IMR-90 (cell line): ENCODE measurements at regions not wholly inside any gene's neighbourhood (a gene's known extent, or its start where the extent isn't known, plus 50 kb on each side); places are given as distances from the start of the nearest gene placed in this dataset.

ENCODE experiments used
- ATAC-seq: fragments of 200-7000 bp; cut with Tn5 transposase; 2 replicates; pipeline ENCODE4 v1.9.1; 2020; ENCODE audit warnings: low read depth, mild to moderate bottlenecking, moderate library complexity
- BruUV-seq: library from RNA; stranded (reverse); fragments of 400-500 nt; replicated peaks from 2 replicates; lab custom pipeline; 2021; lab: Mats Ljungman, UMichigan
- CTCF ChIA-PET: fragments of 300-600 bp; formaldehyde crosslinking; extraction: SDS; loops from one replicate; lab custom pipeline; 2021; ENCODE audit warnings: antibody characterized with exemption; lab: Yijun Ruan, JAX
- POLR2A ChIA-PET: fragments of 300-600 bp; sonication (Branson Sonifier 250); formaldehyde crosslinking; loops from one replicate; lab custom pipeline; 2022; ENCODE audit warnings: antibody characterized with exemption; ENCODE audit not compliant: unreplicated experiment; lab: Charles Lee
- DNase-seq: peaks from one replicate; pipeline ENCODE4 v3.0.0; 2013
- H2AFZ ChIP-seq: replicated peaks from 2 replicates; pipeline ENCODE3; 2013; ENCODE audit warnings: low read length, mild to moderate bottlenecking; ENCODE audit not compliant: poor library complexity
- H2AK5ac ChIP-seq: 2 replicates; pipeline ENCODE4 v1.6.1; 2013; ENCODE audit warnings: low read depth, low read length, inconsistent platforms
- H2AK9ac ChIP-seq: replicated peaks from 2 replicates; pipeline ENCODE3; 2013; ENCODE audit warnings: mild to moderate bottlenecking, low read depth, low read length, moderate library complexity; ENCODE audit not compliant: poor library complexity
- H2BK120ac ChIP-seq: 2 replicates; pipeline ENCODE4 v1.6.1; 2013; ENCODE audit warnings: low read depth, low read length, inconsistent platforms
- H2BK15ac ChIP-seq: 3 replicates; pipeline ENCODE4 v1.6.1; 2013; ENCODE audit warnings: low read depth, low read length, inconsistent platforms
- H2BK20ac ChIP-seq: 2 replicates; pipeline ENCODE4 v1.6.1; 2013; ENCODE audit warnings: low read depth, mild to moderate bottlenecking, inconsistent platforms, low read length, moderate library complexity
- H2BK5ac ChIP-seq: 2 replicates; pipeline ENCODE4 v1.6.1; 2013; ENCODE audit warnings: mild to moderate bottlenecking, low read depth, low read length, inconsistent platforms; ENCODE audit not compliant: poor library complexity, severe bottlenecking
- H3K14ac ChIP-seq: replicated peaks from 2 replicates; pipeline ENCODE4 v1.6.1; 2013; ENCODE audit warnings: low read depth, low read length, inconsistent platforms
- H3K18ac ChIP-seq: 2 replicates; pipeline ENCODE4 v1.6.1; 2013; ENCODE audit warnings: low read depth, low read length, control low read depth
- H3K23ac ChIP-seq: 2 replicates; pipeline ENCODE4 v1.6.1; 2013; ENCODE audit warnings: low read depth, low read length, inconsistent platforms
- H3K27ac ChIP-seq: 2 replicates; pipeline ENCODE4 v1.5.1; 2013; ENCODE audit warnings: mild to moderate bottlenecking, control low read depth, low read length; ENCODE audit not compliant: insufficient read depth
- H3K27me3 ChIP-seq: 2 replicates; pipeline ENCODE4 v1.6.1; 2013; ENCODE audit warnings: low read length; ENCODE audit not compliant: control insufficient read depth, insufficient read depth
- H3K36me3 ChIP-seq: 2 replicates; pipeline ENCODE4 v1.6.1; 2013; ENCODE audit warnings: low read length, mixed read lengths; ENCODE audit not compliant: control insufficient read depth, insufficient read depth
- H3K4ac ChIP-seq: 2 replicates; pipeline ENCODE4 v1.6.1; 2013; ENCODE audit warnings: low read depth, low read length, inconsistent platforms
- H3K4me1 ChIP-seq: 2 replicates; pipeline ENCODE4 v1.6.1; 2013; ENCODE audit warnings: low read length, mixed read lengths; ENCODE audit not compliant: control insufficient read depth, insufficient read depth
- H3K4me2 ChIP-seq: 2 replicates; pipeline ENCODE4 v1.6.1; 2013; ENCODE audit warnings: low read depth, mild to moderate bottlenecking, control low read depth, low read length, moderate library complexity
- H3K4me3 ChIP-seq: 2 replicates; pipeline ENCODE4 v1.5.1; 2013; ENCODE audit warnings: low read depth, mild to moderate bottlenecking, control low read depth, low read length, moderate library complexity; ENCODE audit not compliant: insufficient read depth
- H3K56ac ChIP-seq: 2 replicates; pipeline ENCODE4 v1.6.1; 2013; ENCODE audit warnings: low read length, inconsistent platforms; ENCODE audit not compliant: insufficient read depth; ENCODE audit errors: extremely low read depth
- H3K79me1 ChIP-seq, 2 experiments: 2 replicates each; pipeline ENCODE4 v1.6.1; 2013; ENCODE audit warnings: low read length in 2 of 2, inconsistent platforms in 1 of 2, low read depth in 1 of 2
- H3K9ac ChIP-seq: 2 replicates; pipeline ENCODE4 v1.6.1; 2013; ENCODE audit warnings: low read depth, low read length, control low read depth
- H3K9me1 ChIP-seq: 2 replicates; pipeline ENCODE4 v1.6.1; 2013; ENCODE audit warnings: low read length, inconsistent platforms; ENCODE audit not compliant: insufficient read depth
- H3K9me3 ChIP-seq: 2 replicates; pipeline ENCODE4 v1.6.1; 2013; ENCODE audit warnings: low read length; ENCODE audit not compliant: control insufficient read depth, insufficient read depth
- H4K20me1 ChIP-seq: 2 replicates; pipeline ENCODE4 v1.6.1; 2013; ENCODE audit warnings: low read length, inconsistent platforms; ENCODE audit not compliant: insufficient read depth
- H4K5ac ChIP-seq: 2 replicates; pipeline ENCODE4 v1.6.1; 2013; ENCODE audit warnings: mild to moderate bottlenecking, low read depth, low read length, control low read depth
- H4K8ac ChIP-seq, 2 experiments: 2 replicates each; pipeline ENCODE4 v1.6.1; 2013; ENCODE audit warnings: low read depth in 2 of 2, low read length in 2 of 2, control low read depth in 1 of 2, inconsistent platforms in 1 of 2
- H4K91ac ChIP-seq: 2 replicates; pipeline ENCODE4 v1.6.1; 2013; ENCODE audit warnings: low read depth, low read length, inconsistent platforms; ENCODE audit not compliant: insufficient read depth
- RCOR1 ChIP-seq: IDR thresholded peaks from 2 replicates; pipeline ENCODE4 v1.6.1; 2012; ENCODE audit warnings: mild to moderate bottlenecking, low read length, improper control_type of control experiment; ENCODE audit not compliant: insufficient replicate concordance
- USF2 ChIP-seq: fragments of 150-350 bp; IDR thresholded peaks from 2 replicates; pipeline ENCODE4 v1.6.1; 2017; ENCODE audit warnings: mild to moderate bottlenecking, antibody characterized with exemption, low read length, low read depth
- WGBS, 2 experiments: methylation state at CpG; one replicate each; pipeline versions ENCODE4 v1.1.5 to v1.1.7; 2013; ENCODE audit warnings: missing lambda C conversion rate in 2 of 2; ENCODE audit not compliant: insufficient read length in 1 of 2; ENCODE audit errors: extremely low coverage in 2 of 2; 5-methylcytosine and 5-hydroxymethylcytosine counted together
- dilution Hi-C: fragments of 300-500 bp; cut with HindIII; formaldehyde crosslinking; loops from one replicate; pipeline ENCODE4 v1.14.3; 2018; ENCODE audit warnings: low sequenced_read_pairs; ENCODE audit not compliant: unreplicated experiment
- in situ Hi-C: fragments of 300-500 bp; cut with MboI; formaldehyde crosslinking; loops from 3 replicates; pipeline ENCODE4 v1.14.3; 2019; ENCODE audit warnings: low sequenced_read_pairs, inconsistent platforms, mixed read lengths
- intact Hi-C: fragments of 100-400 bp; cut with micrococcal nuclease; formaldehyde crosslinking; loops from 2 replicates; pipeline ENCODE4 v1.10.0; 2022

- TF ChIP-seq USF2 = 0 out of 2 replicates have a peak, but pooled peaks have one; percentile 4
These were observed 260.3 kb upstream of the TPM1 start (continued) for GRCh38 chr15:62782071-62782841.

GRCh38 chr15:62782896-62783295 lies 259.7 kb upstream of the TPM1 start:
- Histone ChIP-seq H3K9me3 (no peaks in the 10 kb centered on the region), H4K91ac (peak overlapping the region; percentile 71), H3K18ac (peak overlapping the region; percentile 22; the same call in 1 of the 2 replicates), H4K20me1 (no peaks in the 10 kb centered on the region), H3K4me1 (peaks cover 20% of the 10 kb centered on the region), H3K27ac (no peak overlapping the region), H2BK15ac (peak overlapping the region; percentile 40; the same call in 1 of the 3 replicates), H2AK9ac (peak overlapping the region; percentile 73), H2BK20ac (peak overlapping the region; percentile 73; the same call in 1 of the 2 replicates), H3K36me3 (peaks cover 4% of the 10 kb centered on the region; the same call in 1 of the 2 replicates), H3K9ac (no peak overlapping the region; the same call in 1 of the 2 replicates), H3K56ac (no peak overlapping the region), H4K5ac (no peak overlapping the region), H3K4ac (peak overlapping the region; percentile 87), H4K8ac (peak overlapping the region; percentile 3 to 9; a peak in 2 of 4 replicates), H2BK5ac (peak overlapping the region; percentile 60), H3K9me1 (peaks cover 11% of the 10 kb centered on the region), H3K14ac (peak overlapping the region; percentile 65; the same call in 1 of the 2 replicates), H2AFZ (peak overlapping the region; percentile 6), H3K79me1 (peaks cover 0 to 14% of the 10 kb centered on the region in 2 experiments; a peak in 2 of 4 replicates), H2BK120ac (peak overlapping the region; percentile 80), H3K4me3 (no peak overlapping the region), H3K4me2 (no peak overlapping the region), H3K27me3 (no peaks in the 10 kb centered on the region), H3K23ac (0 out of 2 replicates have a peak overlapping the region, but pooled peaks have one; percentile 40), H2AK5ac (peak overlapping the region; percentile 99)
- dilution Hi-C loops (no loop called here), in situ Hi-C loops (loop anchor here (5.0 kb wide), 1 partner anchor 264 kb away; no protein-coding TSS in a partner anchor), intact Hi-C loops (loop anchor here (1.0 to 10.0 kb wide), 5 partner anchors 112 to 479 kb away; no protein-coding TSS in a partner anchor)
- peak; percentile 25 for DNase-seq
- TF ChIP-seq USF2 (0 out of 2 replicates have a peak, but pooled peaks have one; percentile 0), RCOR1 (no peak)
- POLR2A ChIA-PET = interaction anchor here (0.6 to 1.0 kb wide), 4 partner anchors 256 to 264 kb away, joined by 3 to 5 read pairs (median 4); no protein-coding TSS in a partner anchor
- no TSS peak for BruUV-seq
- ATAC-seq = no peak
- CTCF ChIA-PET = interaction anchor here (0.9 to 1.1 kb wide), 4 partner anchors 113 to 311 kb away, joined by 3 to 9 read pairs (median 4); no protein-coding TSS in a partner anchor
- 100% methylated on average over 1 of the region's 1 CpG; no CpG with 5 or more reads in 1 of the 2 experiments for WGBS, 2 experiments
